Thyroid gland (tissue), 4 donors: ENCODE measurements at regions not wholly inside any gene's neighbourhood (a gene's known extent, or its start where the extent isn't known, plus 50 kb on each side); places are given as distances from the start of the nearest gene placed in this dataset.
"Not testable (repeated sequence)": the region's sequence is repeated elsewhere in the genome, so short reads cannot be mapped to it uniquely, and the experiment has no call there.

Experiments
- CTCF ChIP-seq, 6 experiments: fragments of 200-600 bp in 3 of 6; fragments of 450-650 bp in 3 of 6; sonication (generic) in 3 of 6; IDR thresholded peaks; one replicate each; pipeline ENCODE4 v1.5.1; 2016 to 2019; ENCODE audit warnings: antibody characterized with exemption in 6 of 6, mild to moderate bottlenecking in 2 of 6, inconsistent platforms in 1 of 6, moderate library complexity in 1 of 6
- POLR2A ChIP-seq, 2 donors: fragments of 450-650 bp; IDR thresholded peaks; one replicate each; pipeline ENCODE4 v1.6.1; 2017; ENCODE audit warnings: antibody characterized with exemption in 2 of 2, mild to moderate bottlenecking in 2 of 2, moderate library complexity in 1 of 2

GRCh38 chr21:28381000-28381745 is 611.5 kb downstream of the LTN1 start:
- TF ChIP-seq CTCF, POLR2A (IDR thresholded peaks at IDR 0.05): not testable (repeated sequence)
